ENCODE measurements at regions not wholly inside any gene's neighbourhood (a gene's known extent, or its start where the extent isn't known, plus 50 kb on each side); places are given as distances from the start of the nearest gene placed in this dataset.

DNA sequence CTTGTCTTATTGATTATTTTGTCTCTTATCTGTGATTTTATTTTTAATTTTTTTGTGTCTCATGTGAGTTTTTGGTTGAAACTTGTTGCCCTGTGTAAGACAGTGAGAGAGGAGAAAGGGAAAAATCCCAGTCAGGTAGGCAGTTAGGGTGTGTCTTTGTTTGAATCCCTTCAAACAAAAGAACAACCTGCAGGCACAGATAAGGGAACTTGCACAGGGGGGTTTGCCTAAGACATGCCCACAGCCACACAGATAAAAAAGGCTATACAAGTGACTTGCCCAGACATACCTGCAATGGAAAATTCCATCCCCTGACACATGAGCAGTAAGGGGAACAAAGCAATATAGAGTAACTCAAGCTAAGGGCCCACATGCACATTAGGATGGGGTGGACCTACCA is 127.8 kb upstream of the PLET1 start (continued):
- TF ChIP-seq CHD7 (IDR thresholded peaks at IDR 0.05; ENCODE audit: insufficient replicate concordance, low read length) (no peak), EZH2 (IDR thresholded peaks at IDR 0.05; ENCODE audit: low read depth, low read length, severe bottlenecking) (no peak), RBBP5 (IDR thresholded peaks at IDR 0.05; ENCODE audit: borderline replicate concordance, low read depth, low read length) (no peak), SP1 (IDR thresholded peaks at IDR 0.05; ENCODE audit: low read depth, low read length) (no peak), CBX5 (IDR thresholded peaks at IDR 0.05; ENCODE audit: low read depth, low read length) (no peak), MAFK (IDR thresholded peaks at IDR 0.05; ENCODE audit: low read depth, low read length) (no peak), ASH2L (IDR thresholded peaks at IDR 0.05; ENCODE audit: low read length) (no peak), CEBPB (IDR thresholded peaks at IDR 0.05; ENCODE audit: low read depth, low read length) (no peak), MAX (IDR thresholded peaks at IDR 0.05) (no peak), CTBP2 (IDR thresholded peaks at IDR 0.05; ENCODE audit: borderline replicate concordance, insufficient read depth, insufficient read length, low read length) (no peak), FOSL1 (IDR thresholded peaks at IDR 0.05; ENCODE audit: insufficient read depth, low read depth, low read length) (no peak), SP4 (IDR thresholded peaks at IDR 0.05; ENCODE audit: low read length) (no peak)

Data from H1 (cell line).